Stimulated activated CD4-positive, alpha-beta T cell treated with anti-CD3 and anti-CD28 coated beads, Interleukin-15, amount 100 ng/mL, for 48 hours (primary cell): ENCODE measurements at regions not wholly inside any gene's neighbourhood (a gene's known extent, or its start where the extent isn't known, plus 50 kb on each side); places are given as distances from the start of the nearest gene placed in this dataset.
A peak's percentile ranks its signal among the peaks of the same experiment; 100 is the strongest.
"Not testable (repeated sequence)": the region's sequence is repeated elsewhere in the genome, so short reads cannot be mapped to it uniquely, and the experiment has no call there.

Experiments
- DNase-seq, 2 donors: peaks; one replicate each; pipeline ENCODE4 v3.0.0-alpha.2; 2020; ENCODE audit warnings: low read depth in 2 of 2

GRCh38 chr19:20482721-20483120, 82.9 kb downstream of the ZNF737 start:
- no peak for DNase-seq

- DNase-seq = no peak
Measured at GRCh38 chr19:20481736-20482135, 83.8 kb downstream of the ZNF737 start.

- no peak for DNase-seq
Measured at GRCh38 chr19:20479483-20479882, 86.1 kb downstream of the ZNF737 start.

GRCh38 chr19:20478936-20479335, 86.6 kb downstream of the ZNF737 start:
- no peak for DNase-seq

- no peak for DNase-seq
Measured at GRCh38 chr19:20472854-20473253, 92.7 kb downstream of the ZNF737 start.

GRCh38 chr19:20471431-20471830, 94.2 kb downstream of the ZNF737 start:
- no peak for DNase-seq

- no peak for DNase-seq
Measured at GRCh38 chr19:20470345-20471135, 95.0 kb downstream of the ZNF737 start.

- DNase-seq = not testable (repeated sequence)
Measured at GRCh38 chr19:20466638-20466990, 99.0 kb downstream of the ZNF737 start.

- DNase-seq = not testable (repeated sequence)
Measured at GRCh38 chr19:20465922-20466637, 99.5 kb downstream of the ZNF737 start.

GRCh38 chr19:20453425-20453935, 112.1 kb downstream of the ZNF737 start:
- no peak for DNase-seq

- no peak for DNase-seq
Measured at GRCh38 chr19:20444202-20444885, 121.2 kb downstream of the ZNF737 start.

- DNase-seq = not testable (repeated sequence)
Measured at GRCh38 chr19:20432266-20432842, 133.2 kb downstream of the ZNF737 start.

GRCh38 chr19:20431826-20432225, 133.8 kb downstream of the ZNF737 start:
- no peak for DNase-seq

GRCh38 chr19:20423381-20424197, 142.0 kb downstream of the ZNF737 start:
- peak; percentile 8 for DNase-seq

- no peak for DNase-seq
Measured at GRCh38 chr19:20422216-20423205, 143.1 kb downstream of the ZNF737 start.

- no peak for DNase-seq
Measured at GRCh38 chr19:20416661-20417060, 148.9 kb downstream of the ZNF737 start.

- no peak for DNase-seq
Measured at GRCh38 chr19:20414120-20414519, 151.5 kb downstream of the ZNF737 start.

GRCh38 chr19:20413705-20414104, 151.9 kb downstream of the ZNF737 start:
- DNase-seq = no peak

GRCh38 chr19:20412846-20413245, 152.7 kb downstream of the ZNF737 start:
- DNase-seq = no peak

GRCh38 chr19:20397292-20397691, 168.3 kb downstream of the ZNF737 start:
- DNase-seq = no peak
